ENCODE measurements at regions not wholly inside any gene's neighbourhood (a gene's known extent, or its start where the extent isn't known, plus 50 kb on each side); places are given as distances from the start of the nearest gene placed in this dataset.

DNA sequence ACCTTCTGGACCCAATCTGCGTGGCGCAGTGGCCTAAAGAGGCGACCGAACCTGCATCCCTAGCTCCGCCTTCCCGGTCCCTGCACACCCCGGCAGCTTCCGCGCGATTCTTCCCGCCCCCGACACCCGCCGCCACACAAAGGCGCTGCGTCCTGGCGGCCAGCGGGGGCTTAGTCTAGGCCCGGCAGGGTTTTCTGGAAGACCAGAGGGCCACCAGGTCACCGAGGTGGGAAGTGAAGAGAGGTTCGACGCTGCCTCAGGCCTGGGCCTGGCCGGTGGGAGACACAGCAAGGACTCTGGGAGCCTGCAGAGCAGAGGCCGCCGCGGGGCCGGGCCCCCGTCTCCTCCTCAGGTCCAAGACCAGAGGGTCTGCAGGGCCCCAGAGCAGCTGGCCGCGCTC is 154.9 kb downstream of the OR2B2 start:
- Mint-ChIP-seq H3K36me3 (ENCODE audit: low read depth) (peaks cover 6% of the 10 kb centered on the region), H3K27ac (ENCODE audit: unreplicated experiment) (no peak overlapping the region), H3K27me3 (ENCODE audit: low read depth) (peaks cover 43% of the 10 kb centered on the region), H3K9me3 (no peaks in the 10 kb centered on the region), H3K4me3 (peak overlapping the region; percentile 69), H3K4me1 (peaks cover 38% of the 10 kb centered on the region)
- TF ChIP-seq, protein P1, sequence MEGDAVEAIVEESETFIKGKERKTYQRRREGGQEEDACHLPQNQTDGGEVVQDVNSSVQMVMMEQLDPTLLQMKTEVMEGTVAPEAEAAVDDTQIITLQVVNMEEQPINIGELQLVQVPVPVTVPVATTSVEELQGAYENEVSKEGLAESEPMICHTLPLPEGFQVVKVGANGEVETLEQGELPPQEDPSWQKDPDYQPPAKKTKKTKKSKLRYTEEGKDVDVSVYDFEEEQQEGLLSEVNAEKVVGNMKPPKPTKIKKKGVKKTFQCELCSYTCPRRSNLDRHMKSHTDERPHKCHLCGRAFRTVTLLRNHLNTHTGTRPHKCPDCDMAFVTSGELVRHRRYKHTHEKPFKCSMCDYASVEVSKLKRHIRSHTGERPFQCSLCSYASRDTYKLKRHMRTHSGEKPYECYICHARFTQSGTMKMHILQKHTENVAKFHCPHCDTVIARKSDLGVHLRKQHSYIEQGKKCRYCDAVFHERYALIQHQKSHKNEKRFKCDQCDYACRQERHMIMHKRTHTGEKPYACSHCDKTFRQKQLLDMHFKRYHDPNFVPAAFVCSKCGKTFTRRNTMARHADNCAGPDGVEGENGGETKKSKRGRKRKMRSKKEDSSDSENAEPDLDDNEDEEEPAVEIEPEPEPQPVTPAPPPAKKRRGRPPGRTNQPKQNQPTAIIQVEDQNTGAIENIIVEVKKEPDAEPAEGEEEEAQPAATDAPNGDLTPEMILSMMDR (conservative IDR thresholded peaks at IDR 0.05), result peak; percentile 20
- DNase-seq (ENCODE audit: low read depth, low spot score), result peak; percentile 20

DNA sequence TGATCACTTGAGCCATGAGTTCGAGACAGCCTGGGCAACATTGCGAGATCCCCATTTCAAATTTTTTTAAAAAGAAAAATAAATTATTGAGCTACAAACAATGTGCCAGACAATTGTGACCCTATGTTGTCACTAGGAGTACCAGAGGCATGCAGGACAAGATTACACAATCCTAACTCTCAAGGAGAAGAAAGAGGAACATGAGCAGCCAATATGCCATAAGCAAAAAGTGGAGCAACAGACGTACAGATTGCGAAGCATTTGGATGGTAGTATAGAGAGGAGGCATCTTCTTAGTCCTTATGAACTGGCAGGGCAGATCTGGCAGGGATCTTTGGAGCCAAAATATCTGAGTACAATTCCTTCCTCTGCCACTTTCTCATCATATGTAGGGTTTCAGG is 156.4 kb downstream of the OR2B2 start:
- Mint-ChIP-seq H3K27ac (ENCODE audit: unreplicated experiment) (no peak overlapping the region), H3K4me1 (peaks cover 33% of the 10 kb centered on the region), H3K9me3 (no peaks in the 10 kb centered on the region), H3K4me3 (peak overlapping the region; percentile 61), H3K27me3 (ENCODE audit: low read depth) (peaks cover 40% of the 10 kb centered on the region), H3K36me3 (ENCODE audit: low read depth) (peaks cover 6% of the 10 kb centered on the region)
- TF ChIP-seq, protein P1 (conservative IDR thresholded peaks at IDR 0.05), result no peak
- no peak for DNase-seq (ENCODE audit: low read depth, low spot score)

DNA sequence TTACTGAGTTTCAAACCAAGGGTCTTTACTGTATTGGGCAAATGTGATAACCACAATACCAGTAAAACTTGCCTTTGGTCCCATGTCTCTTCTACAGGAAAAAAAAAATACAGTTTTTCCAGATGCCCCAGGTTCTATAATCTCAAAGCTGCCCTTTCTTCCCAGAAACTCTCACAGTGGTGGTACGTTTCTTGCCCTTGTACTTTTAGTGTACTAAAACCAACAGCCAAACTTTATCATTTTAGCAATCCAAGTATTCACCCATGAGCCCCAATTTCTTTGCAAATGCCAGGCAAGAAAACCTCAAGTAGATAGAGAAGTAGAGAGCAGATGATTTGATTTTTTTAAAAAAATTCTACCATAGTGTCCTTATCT is 157.8 kb downstream of the OR2B2 start:
- Mint-ChIP-seq H3K27ac (ENCODE audit: unreplicated experiment) (no peak overlapping the region), H3K27me3 (ENCODE audit: low read depth) (peaks cover 40% of the 10 kb centered on the region), H3K4me1 (peaks cover 33% of the 10 kb centered on the region), H3K9me3 (no peaks in the 10 kb centered on the region), H3K36me3 (ENCODE audit: low read depth) (peaks cover 6% of the 10 kb centered on the region), H3K4me3 (peak overlapping the region; percentile 90)
- no peak for DNase-seq (ENCODE audit: low read depth, low spot score)
- TF ChIP-seq, protein P1 (conservative IDR thresholded peaks at IDR 0.05), result no peak

- H3K27ac Mint-ChIP-seq (ENCODE audit: unreplicated experiment), result no peak overlapping the region
Observed at GRCh38 chr6:27753668-27754407, 158.4 kb downstream of the OR2B2 start.

DNA sequence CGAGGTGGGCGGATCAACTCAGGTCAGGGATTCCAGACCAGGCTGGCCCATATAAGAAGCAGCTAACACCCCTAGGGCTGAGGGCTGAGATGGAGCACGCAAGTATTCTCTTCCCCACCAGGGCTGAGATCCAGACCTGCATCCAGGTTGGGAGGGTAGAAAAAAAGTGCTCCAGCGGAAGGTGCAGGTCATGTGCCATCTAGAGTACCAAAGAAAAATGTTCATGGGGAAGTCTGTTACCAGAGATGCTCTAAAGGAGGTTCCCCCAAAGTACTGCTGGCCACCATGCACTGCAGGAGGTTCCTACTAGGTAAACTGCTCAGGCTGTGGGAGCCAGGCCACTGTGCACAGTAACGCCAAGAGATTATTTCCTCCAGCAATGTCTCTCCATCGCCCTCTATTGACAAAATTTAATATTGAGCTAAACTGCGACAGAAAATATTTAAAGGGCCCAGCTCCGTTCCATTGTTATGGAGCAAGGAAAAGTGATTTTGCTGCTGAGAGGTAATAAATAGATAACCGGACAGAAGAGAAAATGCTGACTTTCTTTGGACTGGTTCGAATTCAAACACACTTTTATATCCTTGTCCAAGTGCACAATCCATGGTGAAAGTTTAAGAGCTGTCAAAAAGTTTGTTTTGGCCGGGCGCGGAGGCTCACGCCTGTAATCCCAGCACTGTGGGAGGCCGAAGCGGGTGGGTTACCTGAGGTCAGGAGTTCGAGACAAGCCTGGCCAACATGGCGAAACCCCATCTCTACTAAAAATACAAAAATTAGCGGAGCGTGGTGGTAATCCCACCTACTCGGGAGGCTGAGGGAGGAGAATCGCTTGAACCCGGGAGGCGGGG is 159.9 kb downstream of the OR2B2 start:
- DNase-seq (ENCODE audit: low read depth, low spot score), result peak; percentile 33
- TF ChIP-seq, protein P1 (conservative IDR thresholded peaks at IDR 0.05), result peak; percentile 84
- Mint-ChIP-seq H3K9me3 (no peaks in the 10 kb centered on the region), H3K27me3 (ENCODE audit: low read depth) (peaks cover 55% of the 10 kb centered on the region), H3K36me3 (ENCODE audit: low read depth) (peaks cover 6% of the 10 kb centered on the region), H3K27ac (ENCODE audit: unreplicated experiment) (no peak overlapping the region), H3K4me1 (peaks cover 24% of the 10 kb centered on the region), H3K4me3 (peak overlapping the region; percentile 100)

More at GRCh38 chr6:27753668-27754407, 158.4 kb downstream of the OR2B2 start:
- Mint-ChIP-seq H3K4me1 (peaks cover 33% of the 10 kb centered on the region), H3K36me3 (ENCODE audit: low read depth) (peaks cover 6% of the 10 kb centered on the region), H3K9me3 (no peaks in the 10 kb centered on the region), H3K4me3 (peak overlapping the region; percentile 100), H3K27me3 (ENCODE audit: low read depth) (peaks cover 46% of the 10 kb centered on the region)
- DNase-seq (ENCODE audit: low read depth, low spot score), result peak; percentile 72
- TF ChIP-seq, protein P1 (conservative IDR thresholded peaks at IDR 0.05), result peak; percentile 33
